ENCODE measurements at regions not wholly inside any gene's neighbourhood (a gene's known extent, or its start where the extent isn't known, plus 50 kb on each side); places are given as distances from the start of the nearest gene placed in this dataset.

- no peaks in the 10 kb centered on the region for H3K4me1 ChIP-seq (ENCODE audit: control insufficient read depth, insufficient read depth, low read length)
- ChIA-PET POLR2A (no interaction called here), RAD21 (ENCODE audit: unreplicated experiment) (no interaction called here), CTCF (interaction anchor here (0.6 kb wide), 1 partner anchor 223 kb away, joined by 3 read pairs; no protein-coding TSS in a partner anchor), SMC1A (ENCODE audit: uncharacterized antibody, unreplicated experiment) (no interaction called here)
- BruUV-seq (replicated peaks), result no TSS peak
- no peaks in the 10 kb centered on the region for H4K20me1 ChIP-seq (ENCODE audit: control insufficient read depth, insufficient read depth)
- no peak overlapping the region for H3K4me2 ChIP-seq (ENCODE audit: control insufficient read depth, insufficient read depth)
- H3K9me3 ChIP-seq (replicated peaks; ENCODE audit: control insufficient read depth, insufficient read depth, low read length), result no peaks in the 10 kb centered on the region
- DNase-seq (ENCODE audit: low read depth, low spot score) (no peak), ATAC-seq (no peak), FAIRE-seq (no peak)
- no peaks in the 10 kb centered on the region for H3K79me2 ChIP-seq (ENCODE audit: control insufficient read depth, insufficient read depth, low read length)
- WGBS (ENCODE audit: insufficient coverage, insufficient replicate concordance, low lambda C conversion rate, missing lambda C conversion rate), result 12% methylated on average over 2 of the region's 2 CpGs
- intact Hi-C loops (cut with micrococcal nuclease; ENCODE audit: unreplicated experiment), result no loop called here
- no peak overlapping the region for H3K27ac ChIP-seq (ENCODE audit: control insufficient read depth, insufficient read depth)
- H3K9ac ChIP-seq (ENCODE audit: control insufficient read depth, insufficient read depth, low read length), result no peak overlapping the region
- no peak overlapping the region for H3K4me3 ChIP-seq
- in situ Hi-C loops (cut with MboI), result no loop called here
- no peaks in the 10 kb centered on the region; a peak in 1 of 4 replicates for H3K27me3 ChIP-seq (replicated peaks in 1 of 2; ENCODE audit: control insufficient read depth in 2 of 2, insufficient read depth in 2 of 2, low read length in 1 of 2)
- H2AFZ ChIP-seq (ENCODE audit: control insufficient read depth, low read depth, low read length), result no peak overlapping the region
- H3K36me3 ChIP-seq (ENCODE audit: control insufficient read depth in 2 of 2, insufficient read depth in 2 of 2, low read length in 1 of 2), result no peaks in the 10 kb centered on the region
- TF ChIP-seq, protein P1, sequence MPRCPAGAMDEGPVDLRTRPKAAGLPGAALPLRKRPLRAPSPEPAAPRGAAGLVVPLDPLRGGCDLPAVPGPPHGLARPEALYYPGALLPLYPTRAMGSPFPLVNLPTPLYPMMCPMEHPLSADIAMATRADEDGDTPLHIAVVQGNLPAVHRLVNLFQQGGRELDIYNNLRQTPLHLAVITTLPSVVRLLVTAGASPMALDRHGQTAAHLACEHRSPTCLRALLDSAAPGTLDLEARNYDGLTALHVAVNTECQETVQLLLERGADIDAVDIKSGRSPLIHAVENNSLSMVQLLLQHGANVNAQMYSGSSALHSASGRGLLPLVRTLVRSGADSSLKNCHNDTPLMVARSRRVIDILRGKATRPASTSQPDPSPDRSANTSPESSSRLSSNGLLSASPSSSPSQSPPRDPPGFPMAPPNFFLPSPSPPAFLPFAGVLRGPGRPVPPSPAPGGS (IDR thresholded peaks at IDR 0.05; ENCODE audit: borderline replicate concordance, insufficient read depth, low read depth, low read length, poor library complexity, severe bottlenecking), result no peak
- TF ChIP-seq IRF4 (IDR thresholded peaks at IDR 0.05; ENCODE audit: low read depth, low read length) (no peak), KAT2A (conservative IDR thresholded peaks at IDR 0.05; ENCODE audit: control insufficient read depth, low read depth, low read length) (no peak), TAF1 (IDR thresholded peaks at IDR 0.05; ENCODE audit: borderline replicate concordance, low read depth, low read length) (no peak), KDM1A (IDR thresholded peaks at IDR 0.05; ENCODE audit: borderline replicate concordance) (no peak), SREBF1 (IDR thresholded peaks at IDR 0.05; ENCODE audit: low read length) (no peak), SMAD1 (IDR thresholded peaks at IDR 0.05; ENCODE audit: low read depth, partially characterized antibody) (no peak), E4F1 (IDR thresholded peaks at IDR 0.05; ENCODE audit: borderline replicate concordance, partially characterized antibody) (no peak), JUND (IDR thresholded peaks at IDR 0.05; ENCODE audit: low read depth, low read length) (no peak), STAT3 (IDR thresholded peaks at IDR 0.05; ENCODE audit: low read depth, low read length) (no peak), MTA2 (IDR thresholded peaks at IDR 0.05; ENCODE audit: low read depth) (no peak)
- TF ChIP-seq, protein P2, sequence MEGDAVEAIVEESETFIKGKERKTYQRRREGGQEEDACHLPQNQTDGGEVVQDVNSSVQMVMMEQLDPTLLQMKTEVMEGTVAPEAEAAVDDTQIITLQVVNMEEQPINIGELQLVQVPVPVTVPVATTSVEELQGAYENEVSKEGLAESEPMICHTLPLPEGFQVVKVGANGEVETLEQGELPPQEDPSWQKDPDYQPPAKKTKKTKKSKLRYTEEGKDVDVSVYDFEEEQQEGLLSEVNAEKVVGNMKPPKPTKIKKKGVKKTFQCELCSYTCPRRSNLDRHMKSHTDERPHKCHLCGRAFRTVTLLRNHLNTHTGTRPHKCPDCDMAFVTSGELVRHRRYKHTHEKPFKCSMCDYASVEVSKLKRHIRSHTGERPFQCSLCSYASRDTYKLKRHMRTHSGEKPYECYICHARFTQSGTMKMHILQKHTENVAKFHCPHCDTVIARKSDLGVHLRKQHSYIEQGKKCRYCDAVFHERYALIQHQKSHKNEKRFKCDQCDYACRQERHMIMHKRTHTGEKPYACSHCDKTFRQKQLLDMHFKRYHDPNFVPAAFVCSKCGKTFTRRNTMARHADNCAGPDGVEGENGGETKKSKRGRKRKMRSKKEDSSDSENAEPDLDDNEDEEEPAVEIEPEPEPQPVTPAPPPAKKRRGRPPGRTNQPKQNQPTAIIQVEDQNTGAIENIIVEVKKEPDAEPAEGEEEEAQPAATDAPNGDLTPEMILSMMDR (IDR thresholded peaks at IDR 0.05 in 2 of 3, conservative IDR thresholded peaks at IDR 0.05 in 1 of 3; ENCODE audit: control insufficient read depth in 2 of 3, extremely low read depth in 1 of 3, insufficient read depth in 1 of 3, low read depth in 3 of 3, low read length in 3 of 3), result no peak
- TF ChIP-seq, protein P3, sequence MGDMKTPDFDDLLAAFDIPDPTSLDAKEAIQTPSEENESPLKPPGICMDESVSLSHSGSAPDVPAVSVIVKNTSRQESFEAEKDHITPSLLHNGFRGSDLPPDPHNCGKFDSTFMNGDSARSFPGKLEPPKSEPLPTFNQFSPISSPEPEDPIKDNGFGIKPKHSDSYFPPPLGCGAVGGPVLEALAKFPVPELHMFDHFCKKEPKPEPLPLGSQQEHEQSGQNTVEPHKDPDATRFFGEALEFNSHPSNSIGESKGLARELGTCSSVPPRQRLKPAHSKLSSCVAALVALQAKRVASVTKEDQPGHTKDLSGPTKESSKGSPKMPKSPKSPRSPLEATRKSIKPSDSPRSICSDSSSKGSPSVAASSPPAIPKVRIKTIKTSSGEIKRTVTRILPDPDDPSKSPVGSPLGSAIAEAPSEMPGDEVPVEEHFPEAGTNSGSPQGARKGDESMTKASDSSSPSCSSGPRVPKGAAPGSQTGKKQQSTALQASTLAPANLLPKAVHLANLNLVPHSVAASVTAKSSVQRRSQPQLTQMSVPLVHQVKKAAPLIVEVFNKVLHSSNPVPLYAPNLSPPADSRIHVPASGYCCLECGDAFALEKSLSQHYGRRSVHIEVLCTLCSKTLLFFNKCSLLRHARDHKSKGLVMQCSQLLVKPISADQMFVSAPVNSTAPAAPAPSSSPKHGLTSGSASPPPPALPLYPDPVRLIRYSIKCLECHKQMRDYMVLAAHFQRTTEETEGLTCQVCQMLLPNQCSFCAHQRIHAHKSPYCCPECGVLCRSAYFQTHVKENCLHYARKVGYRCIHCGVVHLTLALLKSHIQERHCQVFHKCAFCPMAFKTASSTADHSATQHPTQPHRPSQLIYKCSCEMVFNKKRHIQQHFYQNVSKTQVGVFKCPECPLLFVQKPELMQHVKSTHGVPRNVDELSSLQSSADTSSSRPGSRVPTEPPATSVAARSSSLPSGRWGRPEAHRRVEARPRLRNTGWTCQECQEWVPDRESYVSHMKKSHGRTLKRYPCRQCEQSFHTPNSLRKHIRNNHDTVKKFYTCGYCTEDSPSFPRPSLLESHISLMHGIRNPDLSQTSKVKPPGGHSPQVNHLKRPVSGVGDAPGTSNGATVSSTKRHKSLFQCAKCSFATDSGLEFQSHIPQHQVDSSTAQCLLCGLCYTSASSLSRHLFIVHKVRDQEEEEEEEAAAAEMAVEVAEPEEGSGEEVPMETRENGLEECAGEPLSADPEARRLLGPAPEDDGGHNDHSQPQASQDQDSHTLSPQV (IDR thresholded peaks at IDR 0.05), result no peak
Observed at GRCh38 chr4:10364194-10364593, 93.0 kb downstream of the ZNF518B start.
